NCI-H187 (cell line): ENCODE measurements at regions not wholly inside any gene's neighbourhood (a gene's known extent, or its start where the extent isn't known, plus 50 kb on each side); places are given as distances from the start of the nearest gene placed in this dataset.
"Not testable (repeated sequence)": the region's sequence is repeated elsewhere in the genome, so short reads cannot be mapped to it uniquely, and the experiment has no call there.

ENCODE experiments used
- DNase-seq, 2 experiments: peaks; one replicate each; lab custom pipeline; 2025; lab: John Stamatoyannopoulos, UW

DNA sequence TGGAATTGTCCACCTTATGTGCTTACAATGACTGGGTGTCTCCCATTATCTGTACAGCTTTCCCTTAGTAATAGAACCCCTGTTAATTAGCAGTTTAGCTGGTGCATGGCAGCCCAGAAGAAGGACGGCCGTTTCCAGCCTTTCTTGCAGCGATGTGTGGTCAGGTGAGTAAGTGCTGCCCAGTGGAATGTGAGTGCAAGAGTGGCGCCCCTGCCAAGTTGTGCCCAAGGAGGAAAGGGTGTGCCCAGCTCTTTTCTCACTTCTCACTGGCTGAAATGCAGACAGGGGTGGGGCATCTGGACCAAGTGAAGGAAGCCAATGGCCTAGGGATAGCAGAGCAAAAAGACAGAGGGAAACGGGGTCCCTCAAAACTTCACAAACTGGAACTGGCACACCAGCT is 296.8 kb downstream of the PREX1 start:
- DNase-seq = no peak

DNA sequence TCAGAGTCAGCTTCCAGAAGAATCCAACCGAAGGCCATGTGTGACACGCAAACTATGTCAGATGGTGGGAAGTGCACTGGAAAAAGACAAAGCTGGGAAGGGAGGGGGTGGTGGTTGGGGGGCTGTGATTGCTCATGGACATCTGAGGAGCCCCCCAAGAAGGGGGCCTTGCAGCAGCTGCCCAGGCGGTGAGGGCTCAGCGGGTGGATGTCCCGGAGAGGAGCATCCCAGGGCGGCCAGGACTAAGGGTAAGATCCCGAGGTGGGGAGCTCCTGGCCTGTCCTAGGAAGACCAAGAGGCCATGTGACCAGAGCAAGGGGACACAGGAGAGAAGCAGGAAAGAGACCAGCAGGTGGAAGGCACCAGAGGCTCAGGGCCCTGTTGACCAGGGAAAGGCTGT is 299.5 kb downstream of the PREX1 start:
- no peak for DNase-seq

GRCh38 chr20:48527771-48528170 is 300.0 kb downstream of the PREX1 start:
- no peak for DNase-seq

- DNase-seq = no peak
Measured at GRCh38 chr20:48526936-48527335, 300.9 kb downstream of the PREX1 start.

DNA sequence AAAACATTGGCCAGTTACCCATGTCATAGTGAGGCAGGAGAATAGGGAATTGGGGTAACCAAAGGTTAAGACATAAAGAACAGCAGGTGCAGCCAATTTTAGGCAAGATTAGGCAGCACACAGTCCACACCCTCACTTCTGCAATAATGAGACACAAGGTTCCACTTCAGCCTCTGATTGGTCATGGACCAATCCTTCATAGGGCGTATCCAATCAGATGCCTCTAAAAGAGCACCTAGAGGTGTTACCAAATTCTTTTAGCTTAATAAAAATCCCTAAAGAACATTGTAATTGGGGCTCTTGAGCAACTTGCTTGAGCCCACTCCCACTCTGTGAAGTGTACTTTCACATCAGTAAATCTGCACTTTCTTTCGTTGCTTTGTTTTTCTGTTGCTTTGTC is 302.4 kb downstream of the PREX1 start:
- DNase-seq = no peak

GRCh38 chr20:48524582-48524981 is 303.2 kb downstream of the PREX1 start:
- DNase-seq = no peak

GRCh38 chr20:48523191-48523995 is 304.4 kb downstream of the PREX1 start:
- no peak for DNase-seq

GRCh38 chr20:48521121-48521520 is 306.7 kb downstream of the PREX1 start:
- DNase-seq = no peak

DNA sequence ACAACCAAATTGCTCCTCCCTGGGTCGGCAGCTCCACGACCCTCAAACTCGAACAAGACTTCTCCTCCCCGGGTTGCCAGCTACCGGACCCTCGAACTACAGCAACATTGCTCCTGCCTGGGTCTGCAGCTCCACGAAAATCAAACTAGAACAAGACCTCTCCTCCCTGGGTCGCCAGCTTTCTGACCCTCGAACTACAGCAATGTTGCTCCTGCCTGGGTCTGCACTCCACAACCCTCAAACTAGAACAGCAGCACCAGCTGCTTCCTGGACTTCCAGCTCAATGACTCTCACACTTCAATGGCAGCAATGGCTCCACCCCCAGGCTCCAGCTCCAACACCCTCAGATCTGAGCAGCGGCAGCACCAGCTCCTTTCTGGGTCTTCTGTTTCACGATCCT is 311.6 kb downstream of the PREX1 start:
- DNase-seq = not testable (repeated sequence)

- not testable (repeated sequence) for DNase-seq
Measured at GRCh38 chr20:48514577-48514976, 313.2 kb downstream of the PREX1 start.

DNA sequence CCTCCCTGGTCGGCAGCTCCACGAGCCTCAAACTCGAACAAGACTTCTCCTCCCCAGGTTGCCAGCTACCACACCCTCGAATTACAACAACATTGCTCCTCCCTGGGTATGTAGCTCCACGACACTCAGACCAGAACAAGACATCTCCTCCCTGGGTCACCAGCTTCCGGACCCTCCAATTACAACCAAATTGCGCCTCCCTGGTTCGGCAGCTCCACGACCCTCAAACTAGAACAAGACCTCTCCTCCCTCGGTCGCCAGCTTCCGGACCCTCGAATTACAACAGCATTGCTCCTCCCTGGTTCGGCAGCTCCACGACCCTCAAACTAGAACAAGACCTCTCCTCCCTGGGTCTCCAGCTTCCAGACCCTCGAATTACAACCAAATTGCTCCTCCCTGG is 315.3 kb downstream of the PREX1 start:
- DNase-seq = not testable (repeated sequence)

GRCh38 chr20:48505066-48505465 is 322.7 kb downstream of the PREX1 start:
- not testable (repeated sequence) for DNase-seq

DNA sequence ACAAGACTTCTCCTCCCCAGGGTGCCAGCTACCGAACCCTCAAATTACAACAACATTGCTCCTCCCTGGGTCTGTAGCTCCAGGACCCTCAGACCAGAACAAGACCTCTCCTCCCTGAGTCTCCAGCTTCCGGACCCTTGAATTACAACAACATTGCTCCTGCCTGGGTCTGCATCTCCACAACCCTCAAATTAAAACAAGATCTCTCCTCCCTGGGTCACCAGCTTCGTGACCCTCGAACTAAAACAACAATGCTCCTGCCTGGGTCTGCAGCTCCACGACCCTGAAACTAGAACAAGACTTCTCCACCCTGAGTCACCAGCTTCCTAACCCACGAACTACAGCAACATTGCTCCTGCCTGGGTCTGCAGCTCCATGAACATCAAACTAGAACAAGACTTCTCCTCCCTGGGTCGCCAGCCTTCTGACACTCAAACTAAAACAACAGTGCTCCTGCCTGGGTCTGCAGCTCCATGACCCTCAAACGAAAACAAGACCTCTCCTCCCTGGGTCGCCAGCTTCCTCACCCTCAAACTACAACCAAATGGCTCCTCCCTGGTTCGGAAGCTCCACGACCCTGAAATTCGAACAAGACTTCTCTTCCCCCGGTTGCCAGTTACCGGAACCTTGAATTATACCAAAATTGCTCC is 324.5 kb downstream of the PREX1 start:
- no peak for DNase-seq

GRCh38 chr20:48502758-48503157 is 325.0 kb downstream of the PREX1 start:
- DNase-seq = no peak

GRCh38 chr20:48502016-48502415 is 325.8 kb downstream of the PREX1 start:
- no peak for DNase-seq

DNA sequence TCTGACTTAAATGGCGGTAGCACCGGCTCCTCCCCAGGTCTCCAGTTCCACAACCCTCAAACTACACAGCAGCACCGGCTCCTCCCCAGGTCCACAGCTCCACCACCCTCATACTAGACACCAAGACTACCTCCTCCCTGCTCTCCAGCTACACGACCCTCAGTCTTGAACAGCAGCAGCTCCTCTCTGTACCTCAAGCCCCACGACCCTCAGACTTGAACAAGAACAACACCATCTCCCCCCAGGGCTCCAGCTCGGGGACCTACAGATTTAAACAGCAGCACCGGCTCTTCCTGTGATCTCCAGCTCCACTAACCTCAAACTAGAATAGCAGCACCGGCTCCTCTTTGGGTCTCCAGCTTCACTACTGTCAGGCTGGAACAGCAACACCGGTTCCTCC is 326.9 kb downstream of the PREX1 start:
- DNase-seq = not testable (repeated sequence)

- DNase-seq = not testable (repeated sequence)
Measured at GRCh38 chr20:48498939-48499338, 328.9 kb downstream of the PREX1 start.

GRCh38 chr20:48498125-48498524 is 329.7 kb downstream of the PREX1 start:
- DNase-seq = not testable (repeated sequence)

DNA sequence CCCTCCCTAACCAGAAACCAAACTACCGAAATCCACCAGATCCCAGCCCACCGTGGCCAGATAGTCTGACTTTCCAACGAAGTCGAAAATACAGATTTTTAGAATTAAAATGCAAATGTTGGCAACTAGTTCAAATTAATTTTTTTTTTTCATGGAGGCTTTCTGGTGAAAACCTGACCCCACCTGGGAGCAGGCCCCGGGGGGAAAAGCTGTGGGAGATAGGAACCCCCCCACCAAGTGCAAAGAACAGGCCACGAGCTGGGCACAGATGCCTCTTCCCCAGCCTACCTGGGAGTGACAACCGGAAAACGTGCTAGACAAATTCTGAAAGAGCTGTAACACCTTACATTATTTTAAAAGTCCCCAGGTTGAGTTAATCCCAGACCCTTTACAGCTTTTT is 333.8 kb downstream of the PREX1 start:
- DNase-seq = no peak

DNA sequence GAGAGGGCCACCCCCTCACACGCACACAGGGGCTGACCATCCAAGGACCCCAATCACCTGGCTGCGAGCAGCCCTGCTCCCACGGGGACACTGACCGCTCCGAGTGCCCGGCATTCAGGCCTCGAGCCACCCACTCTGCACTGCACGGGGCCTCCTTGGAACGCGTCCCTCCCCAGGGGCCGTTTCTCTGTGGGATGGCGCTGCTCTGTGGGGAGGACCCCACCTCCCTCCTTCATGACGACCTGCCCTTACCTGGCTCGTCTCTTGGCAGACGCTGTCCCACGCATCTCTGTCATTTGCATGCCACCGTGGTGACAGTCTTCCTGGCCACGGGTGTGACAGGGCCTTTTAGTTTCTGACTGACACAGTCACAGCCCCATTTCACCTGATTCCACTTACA is 334.5 kb downstream of the PREX1 start:
- DNase-seq = not testable (repeated sequence)

- no peak for DNase-seq
Measured at GRCh38 chr20:48492715-48493070, 335.1 kb downstream of the PREX1 start.

DNA sequence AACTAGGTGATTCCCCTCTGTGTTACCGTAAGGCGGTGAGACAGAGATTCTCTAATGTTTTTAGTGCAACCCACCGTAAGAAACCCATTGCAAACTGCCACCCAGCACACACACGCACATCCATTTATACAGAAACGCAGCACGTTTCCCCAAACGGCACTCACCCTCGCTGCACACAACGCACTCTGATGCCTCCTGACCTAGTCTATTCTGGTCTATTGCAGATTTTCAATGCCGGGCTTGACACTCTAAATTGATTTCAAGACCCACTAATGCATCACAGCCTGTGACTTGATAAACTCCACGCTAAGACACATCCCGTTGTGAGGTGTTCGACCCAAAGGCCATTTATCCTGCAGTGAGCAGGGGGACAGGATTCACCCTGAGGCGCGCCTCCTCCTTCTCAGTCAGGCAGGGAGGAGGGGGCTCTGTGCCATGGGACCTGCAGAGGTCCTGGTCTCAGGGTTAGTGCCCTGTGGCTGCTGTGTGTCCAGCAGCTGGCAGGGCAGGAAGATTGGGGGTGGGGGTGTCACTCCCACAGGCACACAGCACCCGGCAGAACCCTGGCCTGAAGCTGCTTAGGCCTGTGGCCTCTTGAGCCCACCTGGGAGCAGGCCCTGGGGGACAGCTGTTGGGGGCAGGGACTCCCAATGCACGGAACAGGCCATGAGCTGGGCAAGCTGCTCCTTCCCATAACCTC is 335.6 kb downstream of the PREX1 start:
- no peak for DNase-seq
